OCI-LY3 (cell line): ENCODE measurements at regions not wholly inside any gene's neighbourhood (a gene's known extent, or its start where the extent isn't known, plus 50 kb on each side); places are given as distances from the start of the nearest gene placed in this dataset.

Experiments used
- H2AFZ ChIP-seq: fragments of 200-600, 300-600 bp; shearing (Covaris generic); 2 replicates; pipeline ENCODE4 v1.6.0; 2014; ENCODE audit warnings: antibody characterized with exemption, low read depth, low read length
- H3K27ac ChIP-seq: fragments of 200-600, 300-600 bp; sonication (generic); 2 replicates; pipeline ENCODE4 v1.5.1; 2014; ENCODE audit warnings: mild to moderate bottlenecking, low read length, moderate library complexity, mixed read lengths
- H3K27me3 ChIP-seq: fragments of 200-600, 300-600 bp; sonication (generic); 2 replicates; pipeline ENCODE4 v1.6.1; 2014; ENCODE audit warnings: low read depth, low read length, mixed read lengths
- H3K36me3 ChIP-seq: fragments of 200-600, 300-600 bp; sonication (generic); replicated peaks from 2 replicates; pipeline ENCODE3; 2014; ENCODE audit warnings: low read depth, low read length, mixed read lengths
- H3K4me1 ChIP-seq: fragments of 300-600, 200-600 bp; sonication (generic); 2 replicates; pipeline ENCODE4 v1.6.1; 2014; ENCODE audit warnings: low read length, mixed read lengths
- H3K4me2 ChIP-seq: fragments of 200-600, 300-600 bp; sonication (generic); 2 replicates; pipeline ENCODE4 v1.6.1; 2014; ENCODE audit warnings: low read length, mixed read lengths
- H3K4me3 ChIP-seq: fragments of 300-600, 200-600 bp; sonication (generic); 2 replicates; pipeline ENCODE4 v1.5.1; 2014; ENCODE audit warnings: antibody characterized with exemption, mild to moderate bottlenecking, low read length, moderate library complexity
- H3K79me2 ChIP-seq: fragments of 300-600, 200-600 bp; shearing (Covaris generic); 2 replicates; pipeline ENCODE4 v1.6.1; 2014; ENCODE audit warnings: mild to moderate bottlenecking, low read length, mixed read lengths
- H3K9ac ChIP-seq: fragments of 300-600, 200-600 bp; shearing (Covaris generic); 2 replicates; pipeline ENCODE4 v1.6.0; 2014; ENCODE audit warnings: mild to moderate bottlenecking, low read length, moderate library complexity
- H3K9me3 ChIP-seq: fragments of 200-600, 300-600 bp; shearing (Covaris generic); 2 replicates; pipeline ENCODE4 v1.6.1; 2014; ENCODE audit warnings: low read length, mixed read lengths; ENCODE audit not compliant: insufficient read depth
- H4K20me1 ChIP-seq: fragments of 200-600, 300-600 bp; sonication (generic); 2 replicates; pipeline ENCODE4 v1.6.1; 2016; ENCODE audit warnings: low read length, mixed read lengths; ENCODE audit not compliant: insufficient read depth
- EZH2phosphoT487 ChIP-seq: fragments of 200-600 bp; shearing (Covaris generic); IDR thresholded peaks from 2 replicates; pipeline ENCODE4 v1.6.1; 2018; ENCODE audit warnings: antibody characterized with exemption, mixed run types, low read depth
- TF ChIP-seq, protein P1 (sequence below): fragments of 200-600, 300-600 bp; sonication (generic); IDR thresholded peaks from 2 replicates; pipeline ENCODE4 v1.5.1; 2014; ENCODE audit warnings: antibody characterized with exemption, low read length, low read depth

DNA sequence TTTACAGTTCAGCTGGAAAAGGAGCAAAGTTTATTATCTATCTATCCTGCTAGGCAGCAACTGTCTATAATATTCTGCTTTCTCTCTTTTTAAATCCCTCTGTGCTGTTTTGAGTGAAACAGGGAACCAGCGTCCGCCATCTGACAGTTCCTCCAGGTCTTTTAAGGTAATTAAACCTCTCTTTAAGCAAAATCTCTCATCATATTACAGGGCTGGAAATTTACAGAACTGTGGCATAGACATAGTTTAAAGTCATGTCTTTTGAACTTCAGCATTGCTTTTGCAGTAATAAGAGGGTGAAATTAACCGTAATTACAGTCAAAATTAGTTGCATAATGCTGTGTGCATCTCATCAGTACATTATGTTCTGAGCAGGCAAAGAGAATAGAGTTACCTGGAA is 263.4 kb upstream of the KCNMB2 start:
- TF ChIP-seq, protein P1, sequence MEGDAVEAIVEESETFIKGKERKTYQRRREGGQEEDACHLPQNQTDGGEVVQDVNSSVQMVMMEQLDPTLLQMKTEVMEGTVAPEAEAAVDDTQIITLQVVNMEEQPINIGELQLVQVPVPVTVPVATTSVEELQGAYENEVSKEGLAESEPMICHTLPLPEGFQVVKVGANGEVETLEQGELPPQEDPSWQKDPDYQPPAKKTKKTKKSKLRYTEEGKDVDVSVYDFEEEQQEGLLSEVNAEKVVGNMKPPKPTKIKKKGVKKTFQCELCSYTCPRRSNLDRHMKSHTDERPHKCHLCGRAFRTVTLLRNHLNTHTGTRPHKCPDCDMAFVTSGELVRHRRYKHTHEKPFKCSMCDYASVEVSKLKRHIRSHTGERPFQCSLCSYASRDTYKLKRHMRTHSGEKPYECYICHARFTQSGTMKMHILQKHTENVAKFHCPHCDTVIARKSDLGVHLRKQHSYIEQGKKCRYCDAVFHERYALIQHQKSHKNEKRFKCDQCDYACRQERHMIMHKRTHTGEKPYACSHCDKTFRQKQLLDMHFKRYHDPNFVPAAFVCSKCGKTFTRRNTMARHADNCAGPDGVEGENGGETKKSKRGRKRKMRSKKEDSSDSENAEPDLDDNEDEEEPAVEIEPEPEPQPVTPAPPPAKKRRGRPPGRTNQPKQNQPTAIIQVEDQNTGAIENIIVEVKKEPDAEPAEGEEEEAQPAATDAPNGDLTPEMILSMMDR = no peak
- no peak for TF ChIP-seq EZH2phosphoT487
- no peak overlapping the region for H3K9ac ChIP-seq
- no peak overlapping the region for H3K4me2 ChIP-seq
- H4K20me1 ChIP-seq = no peaks in the 10 kb centered on the region
- no peak overlapping the region for H3K4me3 ChIP-seq
- H3K27me3 ChIP-seq = no peaks in the 10 kb centered on the region
- no peak overlapping the region for H3K27ac ChIP-seq
- H3K36me3 ChIP-seq = no peaks in the 10 kb centered on the region
- no peaks in the 10 kb centered on the region for H3K4me1 ChIP-seq
- peaks cover 5% of the 10 kb centered on the region; the same call in 1 of the 2 replicates for H3K9me3 ChIP-seq
- H2AFZ ChIP-seq = no peak overlapping the region
- H3K79me2 ChIP-seq = no peaks in the 10 kb centered on the region

GRCh38 chr3:178274711-178275110 is 261.5 kb upstream of the KCNMB2 start:
- no peaks in the 10 kb centered on the region for H4K20me1 ChIP-seq
- no peaks in the 10 kb centered on the region for H3K79me2 ChIP-seq
- peaks cover 15% of the 10 kb centered on the region for H3K9me3 ChIP-seq
- H3K4me2 ChIP-seq = no peak overlapping the region
- no peaks in the 10 kb centered on the region for H3K36me3 ChIP-seq
- H3K27ac ChIP-seq = no peak overlapping the region
- no peaks in the 10 kb centered on the region for H3K27me3 ChIP-seq
- no peak overlapping the region for H3K4me3 ChIP-seq
- TF ChIP-seq EZH2phosphoT487 = no peak
- TF ChIP-seq, protein P1 = no peak
- H3K9ac ChIP-seq = no peak overlapping the region
- H2AFZ ChIP-seq = no peak overlapping the region
- no peaks in the 10 kb centered on the region for H3K4me1 ChIP-seq

DNA sequence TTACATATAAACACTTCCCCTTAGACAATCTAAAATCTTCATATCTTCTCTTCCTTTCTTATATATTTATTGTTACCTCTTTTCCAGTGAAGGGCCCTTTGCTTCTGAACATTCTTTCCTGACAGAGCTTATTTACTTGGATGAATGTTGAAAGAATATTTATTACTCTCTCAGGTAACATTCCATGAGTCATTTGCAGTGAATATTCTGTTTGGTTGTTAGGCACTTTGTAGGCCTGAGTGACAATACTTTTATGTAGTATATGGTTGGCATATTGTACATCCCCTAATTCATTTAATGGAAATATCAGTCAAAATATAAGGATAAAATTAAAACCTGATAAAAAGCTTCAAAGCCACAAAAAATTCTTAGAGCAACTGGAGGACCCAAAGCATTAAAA is 260.9 kb upstream of the KCNMB2 start:
- peaks cover 18% of the 10 kb centered on the region for H3K9me3 ChIP-seq
- no peak overlapping the region for H3K27ac ChIP-seq
- H3K79me2 ChIP-seq = no peaks in the 10 kb centered on the region
- no peaks in the 10 kb centered on the region for H3K4me1 ChIP-seq
- H3K4me3 ChIP-seq = no peak overlapping the region
- no peak overlapping the region for H3K4me2 ChIP-seq
- no peaks in the 10 kb centered on the region for H3K36me3 ChIP-seq
- TF ChIP-seq, protein P1 = no peak
- no peak for TF ChIP-seq EZH2phosphoT487
- H3K9ac ChIP-seq = no peak overlapping the region
- no peak overlapping the region for H2AFZ ChIP-seq
- H4K20me1 ChIP-seq = no peaks in the 10 kb centered on the region
- H3K27me3 ChIP-seq = no peaks in the 10 kb centered on the region

GRCh38 chr3:178275793-178276192 is 260.4 kb upstream of the KCNMB2 start:
- Histone ChIP-seq H3K4me1 (no peaks in the 10 kb centered on the region), H3K27me3 (no peaks in the 10 kb centered on the region), H3K9ac (no peak overlapping the region), H3K36me3 (no peaks in the 10 kb centered on the region), H3K4me3 (no peak overlapping the region), H2AFZ (no peak overlapping the region), H3K4me2 (no peak overlapping the region), H4K20me1 (no peaks in the 10 kb centered on the region), H3K27ac (no peak overlapping the region), H3K79me2 (no peaks in the 10 kb centered on the region), H3K9me3 (peaks cover 18% of the 10 kb centered on the region)
- no peak for TF ChIP-seq EZH2phosphoT487
- TF ChIP-seq, protein P1 = no peak
